ENCODE measurements at regions not wholly inside any gene's neighbourhood (a gene's known extent, or its start where the extent isn't known, plus 50 kb on each side); places are given as distances from the start of the nearest gene placed in this dataset.
A peak's percentile ranks its signal among the peaks of the same experiment; 100 is the strongest.
"Not testable (repeated sequence)": the region's sequence is repeated elsewhere in the genome, so short reads cannot be mapped to it uniquely, and the experiment has no call there.

GRCh38 chr1:146448877-146449246, 220.0 kb upstream of the NOTCH2NLA start:
- POLR2A ChIA-PET; H3K27me3 ChIP-seq (replicated peaks in 2 of 5; ENCODE audit: control insufficient read depth in 4 of 5, insufficient read depth in 5 of 5, low read length in 4 of 5); H3K4me3 ChIP-seq (ENCODE audit: control insufficient read depth in 1 of 7, extremely low read depth in 1 of 7, insufficient read depth in 4 of 7, low read depth in 2 of 7, low read length in 6 of 7); H3K9me3 ChIP-seq (ENCODE audit: control extremely low read depth in 1 of 5, control insufficient read depth in 4 of 5, insufficient read depth in 2 of 5, low read depth in 1 of 5, low read length in 4 of 5); H3K27ac ChIP-seq (ENCODE audit: insufficient read depth in 1 of 2, low read depth in 1 of 2, low read length in 2 of 2, poor library complexity in 1 of 2, severe bottlenecking in 2 of 2); DNase-seq; CTCF ChIA-PET; H3K4me1 ChIP-seq (ENCODE audit: control extremely low read depth in 1 of 4, control insufficient read depth in 4 of 4, insufficient read depth in 4 of 4, low read length in 3 of 4); H3K36me3 ChIP-seq (ENCODE audit: control insufficient read depth in 4 of 4, insufficient read depth in 4 of 4, low read length in 3 of 4): not testable (repeated sequence)
- no CpG with 5 or more reads among the region's 13 CpGs for WGBS (ENCODE audit: insufficient coverage)

DNA sequence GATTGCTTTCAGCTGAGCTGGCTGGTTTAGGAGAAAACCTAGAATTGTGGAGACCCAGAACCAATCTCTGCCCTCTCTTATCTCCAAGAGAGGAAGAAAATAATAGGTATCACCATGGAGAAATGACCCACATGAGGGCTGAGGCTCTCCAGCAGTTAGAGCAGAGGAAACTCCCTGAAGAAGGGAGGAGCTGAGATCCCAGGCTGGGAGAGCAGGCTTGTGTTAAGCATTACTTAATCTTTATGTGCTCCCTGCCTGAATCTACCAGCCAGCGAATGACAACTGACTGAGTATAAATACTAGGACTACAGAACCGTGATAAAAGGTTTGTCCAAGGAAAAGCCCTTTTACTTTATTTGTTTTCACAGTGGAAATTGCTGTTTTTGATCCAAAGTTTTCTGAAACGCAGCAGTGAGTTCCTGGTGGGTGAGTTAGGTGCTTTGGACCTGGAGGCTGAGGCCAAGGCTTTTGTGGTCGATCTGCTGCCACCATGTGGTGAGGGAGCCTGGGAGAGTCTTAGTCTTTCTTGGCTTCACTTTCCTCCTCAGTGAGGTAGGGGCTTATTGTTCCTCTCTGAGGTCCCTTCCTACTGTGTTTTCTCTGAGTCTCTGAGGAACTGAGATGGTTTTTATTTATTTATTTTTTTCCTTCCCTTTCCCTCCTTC, 219.5 kb upstream of the NOTCH2NLA start:
- H3K36me3 ChIP-seq (ENCODE audit: control insufficient read depth in 4 of 4, insufficient read depth in 4 of 4, low read length in 3 of 4); H3K9me3 ChIP-seq (ENCODE audit: control extremely low read depth in 1 of 5, control insufficient read depth in 4 of 5, insufficient read depth in 2 of 5, low read depth in 1 of 5, low read length in 4 of 5); POLR2A ChIA-PET; H3K4me3 ChIP-seq (ENCODE audit: control insufficient read depth in 1 of 7, extremely low read depth in 1 of 7, insufficient read depth in 4 of 7, low read depth in 2 of 7, low read length in 6 of 7); DNase-seq; CTCF ChIA-PET; H3K27me3 ChIP-seq (replicated peaks in 2 of 5; ENCODE audit: control insufficient read depth in 4 of 5, insufficient read depth in 5 of 5, low read length in 4 of 5); H3K4me1 ChIP-seq (ENCODE audit: control extremely low read depth in 1 of 4, control insufficient read depth in 4 of 4, insufficient read depth in 4 of 4, low read length in 3 of 4); H3K27ac ChIP-seq (ENCODE audit: insufficient read depth in 1 of 2, low read depth in 1 of 2, low read length in 2 of 2, poor library complexity in 1 of 2, severe bottlenecking in 2 of 2): not testable (repeated sequence)
- WGBS (ENCODE audit: insufficient coverage): no CpG with 5 or more reads among the region's 4 CpGs

- POLR2A ChIA-PET; H3K36me3 ChIP-seq (ENCODE audit: control insufficient read depth in 4 of 4, insufficient read depth in 4 of 4, low read length in 3 of 4); H3K9me3 ChIP-seq (ENCODE audit: control extremely low read depth in 1 of 5, control insufficient read depth in 4 of 5, insufficient read depth in 2 of 5, low read depth in 1 of 5, low read length in 4 of 5); H3K4me1 ChIP-seq (ENCODE audit: control extremely low read depth in 1 of 4, control insufficient read depth in 4 of 4, insufficient read depth in 4 of 4, low read length in 3 of 4); CTCF ChIA-PET; H3K27me3 ChIP-seq (replicated peaks in 2 of 5; ENCODE audit: control insufficient read depth in 4 of 5, insufficient read depth in 5 of 5, low read length in 4 of 5); H3K27ac ChIP-seq (ENCODE audit: insufficient read depth in 1 of 2, low read depth in 1 of 2, low read length in 2 of 2, poor library complexity in 1 of 2, severe bottlenecking in 2 of 2): not testable (repeated sequence)
- DNase-seq: peak; percentile 1 to 7 (median 2)
- peak overlapping the region in 5 of 7 experiments; percentile 46 to 75 (median 48) for H3K4me3 ChIP-seq (ENCODE audit: control insufficient read depth in 1 of 7, extremely low read depth in 1 of 7, insufficient read depth in 4 of 7, low read depth in 2 of 7, low read length in 6 of 7)
- WGBS (ENCODE audit: insufficient coverage): 0% methylated on average over 9 of the region's 23 CpGs
These were observed 215.0 kb upstream of the NOTCH2NLA start for GRCh38 chr1:146443871-146444222.

DNA sequence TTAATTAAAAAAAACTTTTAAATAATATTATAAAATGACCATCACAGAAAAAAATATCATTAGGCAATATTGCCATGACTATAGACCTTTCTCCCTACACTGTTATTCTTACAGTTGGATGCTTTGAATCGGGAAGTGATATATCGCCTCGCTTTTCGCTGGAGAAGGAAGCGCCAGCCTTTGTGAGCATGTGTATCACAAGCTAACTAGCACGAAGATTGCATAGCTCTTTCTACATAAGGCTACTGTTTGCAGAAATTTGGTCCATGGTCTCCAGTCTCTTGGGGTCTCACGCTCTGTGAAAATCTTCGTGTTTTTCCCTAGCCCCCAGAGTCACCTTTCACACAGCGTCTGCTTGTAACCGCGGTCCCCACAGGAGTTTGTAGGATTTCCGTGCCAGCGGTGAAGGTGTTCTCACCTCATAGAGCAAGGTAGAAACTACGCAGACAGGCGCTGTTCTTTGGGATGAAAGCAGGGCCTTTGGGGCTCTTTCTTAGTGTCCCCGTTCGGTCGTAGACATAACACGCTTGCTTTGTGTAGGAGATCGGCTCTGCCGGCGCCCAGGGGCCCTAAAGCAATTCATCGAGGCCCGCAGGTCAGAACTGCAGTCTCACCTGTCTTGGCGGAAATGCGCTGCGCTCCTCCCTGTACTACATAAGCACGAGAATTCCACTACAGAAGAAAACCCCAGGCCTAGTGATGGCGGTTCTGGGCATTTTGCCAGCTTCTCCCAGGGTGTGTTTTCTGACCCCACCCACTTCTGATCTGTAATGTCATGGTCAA, 214.5 kb upstream of the NOTCH2NLA start:
- H3K4me3 ChIP-seq (ENCODE audit: control insufficient read depth in 1 of 7, extremely low read depth in 1 of 7, insufficient read depth in 4 of 7, low read depth in 2 of 7, low read length in 6 of 7): peak overlapping the region in 2 of 7 experiments; percentile 5 to 48
- H3K27ac ChIP-seq (ENCODE audit: insufficient read depth in 1 of 2, low read depth in 1 of 2, low read length in 2 of 2, poor library complexity in 1 of 2, severe bottlenecking in 2 of 2); H3K27me3 ChIP-seq (replicated peaks in 2 of 5; ENCODE audit: control insufficient read depth in 4 of 5, insufficient read depth in 5 of 5, low read length in 4 of 5); DNase-seq; H3K9me3 ChIP-seq (ENCODE audit: control extremely low read depth in 1 of 5, control insufficient read depth in 4 of 5, insufficient read depth in 2 of 5, low read depth in 1 of 5, low read length in 4 of 5); CTCF ChIA-PET; H3K36me3 ChIP-seq (ENCODE audit: control insufficient read depth in 4 of 4, insufficient read depth in 4 of 4, low read length in 3 of 4); H3K4me1 ChIP-seq (ENCODE audit: control extremely low read depth in 1 of 4, control insufficient read depth in 4 of 4, insufficient read depth in 4 of 4, low read length in 3 of 4); POLR2A ChIA-PET: not testable (repeated sequence)
- 75% methylated on average over 2 of the region's 29 CpGs for WGBS (ENCODE audit: insufficient coverage)

- H3K27me3 ChIP-seq (replicated peaks in 2 of 5; ENCODE audit: control insufficient read depth in 4 of 5, insufficient read depth in 5 of 5, low read length in 4 of 5); H3K4me1 ChIP-seq (ENCODE audit: control extremely low read depth in 1 of 4, control insufficient read depth in 4 of 4, insufficient read depth in 4 of 4, low read length in 3 of 4); POLR2A ChIA-PET; H3K36me3 ChIP-seq (ENCODE audit: control insufficient read depth in 4 of 4, insufficient read depth in 4 of 4, low read length in 3 of 4); H3K9me3 ChIP-seq (ENCODE audit: control extremely low read depth in 1 of 5, control insufficient read depth in 4 of 5, insufficient read depth in 2 of 5, low read depth in 1 of 5, low read length in 4 of 5); CTCF ChIA-PET; DNase-seq; H3K27ac ChIP-seq (ENCODE audit: insufficient read depth in 1 of 2, low read depth in 1 of 2, low read length in 2 of 2, poor library complexity in 1 of 2, severe bottlenecking in 2 of 2); H3K4me3 ChIP-seq (ENCODE audit: control insufficient read depth in 1 of 7, extremely low read depth in 1 of 7, insufficient read depth in 4 of 7, low read depth in 2 of 7, low read length in 6 of 7): not testable (repeated sequence)
- no CpG with 5 or more reads among the region's 6 CpGs for WGBS (ENCODE audit: insufficient coverage)
These were observed 209.7 kb upstream of the NOTCH2NLA start for GRCh38 chr1:146438543-146438942.

- DNase-seq; H3K9me3 ChIP-seq (ENCODE audit: control extremely low read depth in 1 of 5, control insufficient read depth in 4 of 5, insufficient read depth in 2 of 5, low read depth in 1 of 5, low read length in 4 of 5); H3K4me1 ChIP-seq (ENCODE audit: control extremely low read depth in 1 of 4, control insufficient read depth in 4 of 4, insufficient read depth in 4 of 4, low read length in 3 of 4); H3K4me3 ChIP-seq (ENCODE audit: control insufficient read depth in 1 of 7, extremely low read depth in 1 of 7, insufficient read depth in 4 of 7, low read depth in 2 of 7, low read length in 6 of 7); H3K27ac ChIP-seq (ENCODE audit: insufficient read depth in 1 of 2, low read depth in 1 of 2, low read length in 2 of 2, poor library complexity in 1 of 2, severe bottlenecking in 2 of 2); CTCF ChIA-PET; POLR2A ChIA-PET; H3K27me3 ChIP-seq (replicated peaks in 2 of 5; ENCODE audit: control insufficient read depth in 4 of 5, insufficient read depth in 5 of 5, low read length in 4 of 5); H3K36me3 ChIP-seq (ENCODE audit: control insufficient read depth in 4 of 4, insufficient read depth in 4 of 4, low read length in 3 of 4): not testable (repeated sequence)
- no CpG with 5 or more reads among the region's 1 CpG for WGBS (ENCODE audit: insufficient coverage)
These were observed 187.8 kb upstream of the NOTCH2NLA start for GRCh38 chr1:146416642-146417041.

DNA sequence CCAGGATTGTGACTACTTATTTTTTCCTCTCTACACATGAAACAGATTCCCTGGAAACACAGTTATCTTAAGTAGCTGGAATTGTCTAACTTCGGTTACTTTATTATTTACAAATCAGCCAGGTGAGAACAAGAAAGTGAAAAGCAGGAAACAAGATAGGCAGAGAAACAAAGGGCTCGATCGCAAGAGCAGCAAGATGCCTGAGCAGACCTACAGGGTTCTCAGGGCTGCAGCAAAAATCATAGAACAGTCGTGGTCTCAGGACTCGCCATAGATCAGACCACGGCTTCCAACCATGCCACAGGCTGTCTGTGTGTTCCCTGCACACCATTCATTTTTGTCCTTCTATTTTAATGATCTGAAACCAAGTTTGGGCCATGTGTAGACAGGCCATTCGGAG, 186.2 kb upstream of the NOTCH2NLA start:
- H3K27ac ChIP-seq (ENCODE audit: insufficient read depth in 1 of 2, low read depth in 1 of 2, low read length in 2 of 2, poor library complexity in 1 of 2, severe bottlenecking in 2 of 2); DNase-seq; H3K9me3 ChIP-seq (ENCODE audit: control extremely low read depth in 1 of 5, control insufficient read depth in 4 of 5, insufficient read depth in 2 of 5, low read depth in 1 of 5, low read length in 4 of 5); CTCF ChIA-PET; POLR2A ChIA-PET; H3K27me3 ChIP-seq (replicated peaks in 2 of 5; ENCODE audit: control insufficient read depth in 4 of 5, insufficient read depth in 5 of 5, low read length in 4 of 5); H3K36me3 ChIP-seq (ENCODE audit: control insufficient read depth in 4 of 4, insufficient read depth in 4 of 4, low read length in 3 of 4); H3K4me3 ChIP-seq (ENCODE audit: control insufficient read depth in 1 of 7, extremely low read depth in 1 of 7, insufficient read depth in 4 of 7, low read depth in 2 of 7, low read length in 6 of 7); H3K4me1 ChIP-seq (ENCODE audit: control extremely low read depth in 1 of 4, control insufficient read depth in 4 of 4, insufficient read depth in 4 of 4, low read length in 3 of 4): not testable (repeated sequence)
- no CpG with 5 or more reads among the region's 7 CpGs for WGBS (ENCODE audit: insufficient coverage)

Data from common myeloid progenitor, CD34-positive (primary cell).